GM21576 (cell line): ENCODE measurements at regions not wholly inside any gene's neighbourhood (a gene's known extent, or its start where the extent isn't known, plus 50 kb on each side); places are given as distances from the start of the nearest gene placed in this dataset.
"Not testable (repeated sequence)": the region's sequence is repeated elsewhere in the genome, so short reads cannot be mapped to it uniquely, and the experiment has no call there.

ENCODE experiments used
- ATAC-seq: cut with Tn5 transposase; IDR thresholded peaks from one replicate; pipeline ENCODE4 v1.9.1; 2021; ENCODE audit warnings: mild to moderate bottlenecking, moderate library complexity; ENCODE audit not compliant: unreplicated experiment

DNA sequence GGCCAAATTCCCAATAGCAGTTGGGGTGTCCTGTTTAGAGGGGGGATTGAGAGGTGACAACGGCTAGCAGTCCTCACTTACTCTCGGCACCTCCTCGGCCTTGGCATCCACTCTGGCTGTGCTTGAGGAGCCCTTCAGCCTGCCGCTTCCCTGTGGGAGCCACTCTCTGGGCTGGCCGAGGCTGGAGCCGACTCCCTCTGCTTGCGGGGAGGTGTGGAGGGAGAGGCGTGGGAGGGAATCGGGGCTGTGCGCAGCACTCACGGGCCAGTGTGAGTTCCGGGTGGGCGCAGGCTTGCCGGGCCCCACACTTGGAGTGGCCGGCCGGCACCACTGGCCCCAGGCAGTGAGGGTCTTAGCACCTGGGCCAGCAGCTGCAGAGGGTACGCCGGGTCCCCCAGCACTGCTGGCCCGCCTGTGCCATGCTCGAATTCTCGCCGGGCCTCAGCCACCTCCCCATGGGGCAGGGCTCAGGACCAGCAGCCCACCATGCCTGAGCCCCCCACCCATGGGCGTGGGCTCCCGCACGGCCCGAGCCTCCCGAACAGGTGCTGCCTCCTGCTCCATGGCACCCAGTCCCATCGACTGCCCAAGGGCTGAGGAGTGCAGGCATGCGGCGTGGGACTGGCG lies 705.9 kb upstream of the ZNF804A start:
- ATAC-seq, result no peak

GRCh38 chr2:183898641-183899040 lies 699.7 kb upstream of the ZNF804A start:
- ATAC-seq, result no peak

GRCh38 chr2:183901931-183902330 lies 696.4 kb upstream of the ZNF804A start:
- no peak for ATAC-seq

DNA sequence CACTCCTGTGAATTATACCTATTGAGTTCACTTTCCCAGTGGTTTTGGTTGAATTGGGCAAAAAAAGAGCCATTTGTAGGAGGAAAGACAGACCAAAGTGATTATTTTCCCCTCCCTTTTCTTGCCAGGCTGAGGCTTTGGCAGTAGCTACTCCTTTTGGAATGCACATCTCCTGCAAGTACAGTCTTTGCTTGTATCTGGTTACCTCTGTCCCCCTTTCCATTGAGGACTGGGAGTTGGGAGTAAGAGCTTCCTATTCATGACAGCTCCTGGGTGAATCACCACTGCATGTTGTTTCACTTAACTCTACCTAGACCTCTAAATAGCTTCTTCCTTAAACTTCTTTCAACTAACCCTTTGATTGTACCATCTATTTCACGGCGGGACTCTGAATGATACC lies 695.3 kb upstream of the ZNF804A start:
- ATAC-seq, result no peak

GRCh38 chr2:183916041-183916440 lies 682.3 kb upstream of the ZNF804A start:
- ATAC-seq, result not testable (repeated sequence)

- ATAC-seq, result no peak
These were observed 679.2 kb upstream of the ZNF804A start for GRCh38 chr2:183919167-183919566.

DNA sequence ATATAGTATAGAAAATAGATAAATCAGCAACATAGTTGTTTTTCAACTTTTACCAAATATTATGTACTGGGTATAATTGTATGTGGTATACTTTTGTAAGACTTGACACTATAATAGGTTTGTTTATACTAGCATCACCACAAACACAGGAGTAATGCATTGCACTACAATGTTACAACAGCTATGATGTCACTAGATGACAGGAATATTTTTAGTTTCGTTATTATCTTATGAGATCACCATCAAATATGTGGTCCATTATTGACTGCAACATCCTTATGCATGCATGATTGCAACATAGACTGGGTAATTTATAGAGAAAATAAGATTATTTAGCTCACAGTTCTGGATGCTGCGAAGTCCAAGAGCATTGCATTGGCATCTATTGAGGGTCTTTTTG lies 678.4 kb upstream of the ZNF804A start:
- no peak for ATAC-seq

- ATAC-seq, result no peak
These were observed 673.0 kb upstream of the ZNF804A start for GRCh38 chr2:183925281-183925680.

- no peak for ATAC-seq
These were observed 671.9 kb upstream of the ZNF804A start for GRCh38 chr2:183926433-183926832.

DNA sequence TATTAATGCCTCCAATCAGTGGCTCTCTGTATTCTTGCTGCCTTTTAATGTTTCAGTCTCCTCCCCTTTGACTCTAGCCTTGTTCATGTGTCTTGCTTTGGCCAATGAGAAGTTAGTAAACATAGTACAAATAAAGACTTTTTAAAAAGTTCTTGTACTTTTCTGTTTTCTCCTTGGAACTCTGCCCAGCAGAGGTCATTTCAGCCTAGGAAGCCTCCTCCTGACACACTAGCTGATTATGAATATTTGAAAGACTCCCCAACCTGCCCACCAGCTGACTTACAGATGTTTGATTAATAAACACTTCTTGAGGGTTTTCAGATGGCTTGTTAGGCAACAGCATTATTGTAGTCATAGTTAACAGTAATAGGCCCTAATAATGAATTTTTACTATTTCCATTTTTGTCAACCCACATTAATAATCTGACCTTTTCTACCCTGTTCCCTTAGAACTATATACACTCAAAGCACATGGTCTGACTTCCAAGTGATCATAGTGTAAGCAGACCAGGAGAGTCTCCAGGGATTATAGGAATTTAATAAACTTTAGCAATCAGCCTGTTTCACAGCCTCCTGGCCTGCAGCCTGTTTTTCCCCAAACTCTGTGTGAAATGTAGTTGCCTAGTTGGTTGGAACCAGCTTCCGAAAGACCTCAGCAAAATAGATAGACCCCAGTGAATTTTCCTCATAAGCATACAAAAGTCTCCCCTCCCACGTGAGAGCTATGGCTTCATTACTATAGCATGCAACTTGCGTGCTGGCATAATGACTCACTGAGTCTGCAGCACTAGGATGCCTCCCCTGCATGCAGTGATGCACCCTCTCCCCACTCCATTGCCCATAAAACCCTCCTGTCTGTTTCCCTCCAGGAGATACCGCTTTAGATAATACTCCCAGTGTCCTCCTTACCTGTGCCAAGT lies 670.7 kb upstream of the ZNF804A start:
- no peak for ATAC-seq

GRCh38 chr2:183935005-183935404 lies 663.3 kb upstream of the ZNF804A start:
- ATAC-seq, result no peak

- ATAC-seq, result no peak
These were observed 661.1 kb upstream of the ZNF804A start for GRCh38 chr2:183937220-183937619.

GRCh38 chr2:183946193-183946592 lies 652.1 kb upstream of the ZNF804A start:
- no peak for ATAC-seq

DNA sequence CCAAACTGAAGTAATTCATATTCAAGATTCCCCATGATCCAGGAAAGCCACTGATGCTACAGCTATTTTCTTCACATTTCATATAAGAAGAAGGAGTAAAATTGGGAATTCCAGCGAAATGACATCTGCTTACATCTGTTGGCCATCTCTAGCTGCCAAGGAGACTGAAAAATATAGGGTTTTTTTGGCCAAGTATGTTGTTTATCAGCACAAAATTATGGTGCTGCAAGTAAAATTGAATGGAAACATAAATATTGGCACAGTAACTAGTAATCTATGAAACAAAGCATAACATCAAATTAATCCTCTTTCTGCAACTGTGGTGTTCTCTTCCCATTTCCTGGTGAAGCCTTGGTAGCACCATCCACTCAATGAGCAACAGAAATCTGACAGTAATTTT lies 649.5 kb upstream of the ZNF804A start:
- ATAC-seq, result no peak

GRCh38 chr2:183950673-183951072 lies 647.7 kb upstream of the ZNF804A start:
- ATAC-seq, result no peak

DNA sequence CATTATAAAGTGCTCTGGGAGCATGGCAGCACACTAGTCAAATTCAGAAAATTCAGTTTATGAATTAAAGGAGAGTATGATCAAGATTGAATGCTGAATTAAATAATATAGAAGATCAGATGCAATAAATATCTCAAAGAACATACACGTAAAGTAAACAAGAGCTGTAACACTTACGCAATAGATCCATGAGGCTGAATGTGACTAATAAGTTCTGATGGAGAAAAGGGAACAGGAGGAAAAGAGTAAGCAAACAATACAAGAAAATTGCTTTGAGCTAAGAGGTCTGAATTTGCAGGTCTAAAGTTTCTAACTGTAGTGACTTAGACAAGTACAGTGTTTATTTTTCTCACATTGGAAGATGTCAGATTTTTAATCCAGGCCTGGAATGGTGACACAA lies 646.7 kb upstream of the ZNF804A start:
- ATAC-seq, result no peak

DNA sequence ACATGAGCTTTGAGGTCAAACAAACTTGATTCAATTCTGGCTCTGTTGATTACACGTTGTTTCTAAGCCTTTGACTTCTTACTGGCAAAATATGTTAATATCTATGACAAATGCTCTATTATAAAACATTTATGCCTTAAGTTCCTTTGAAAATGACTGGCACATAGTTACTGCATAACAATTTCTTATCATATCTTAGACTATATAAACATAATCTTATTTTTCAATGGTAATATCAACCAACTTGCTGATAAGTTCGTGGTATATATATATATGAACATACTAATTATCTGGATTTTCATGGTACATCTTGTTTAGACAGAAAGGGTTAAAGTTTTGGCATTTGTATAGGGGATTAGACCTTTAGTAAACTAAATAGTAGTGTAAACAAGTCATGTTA lies 645.6 kb upstream of the ZNF804A start:
- ATAC-seq, result no peak

GRCh38 chr2:183963609-183964008 lies 634.7 kb upstream of the ZNF804A start:
- ATAC-seq, result no peak

GRCh38 chr2:183964565-183964964 lies 633.8 kb upstream of the ZNF804A start:
- no peak for ATAC-seq

GRCh38 chr2:183967756-183968155 lies 630.6 kb upstream of the ZNF804A start:
- no peak for ATAC-seq

DNA sequence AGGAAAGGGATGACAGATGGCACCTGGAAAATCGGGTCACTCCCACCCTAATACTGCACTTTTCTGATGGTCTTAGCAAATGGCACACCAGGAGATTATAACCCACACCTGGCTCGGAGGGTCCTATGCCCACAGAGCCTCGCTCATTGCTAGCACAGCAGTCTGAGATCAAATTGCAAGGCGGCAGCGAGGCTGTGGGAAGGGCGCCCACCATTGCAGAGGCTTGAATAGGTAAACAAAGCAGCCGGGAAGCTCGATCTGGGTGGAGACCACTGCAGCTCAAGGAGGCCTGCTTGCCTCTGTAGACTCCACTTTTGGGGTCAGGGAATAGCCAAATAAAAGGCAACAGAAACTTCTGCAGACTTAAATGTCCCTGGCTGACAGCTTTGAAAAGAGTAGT lies 622.7 kb upstream of the ZNF804A start:
- not testable (repeated sequence) for ATAC-seq

GRCh38 chr2:183984871-183985270 lies 613.5 kb upstream of the ZNF804A start:
- ATAC-seq, result no peak
